Astrocyte of the cerebellum (primary cell): ENCODE measurements at regions not wholly inside any gene's neighbourhood (a gene's known extent, or its start where the extent isn't known, plus 50 kb on each side); places are given as distances from the start of the nearest gene placed in this dataset.

Source experiments
- DNase-seq: peaks from one replicate; pipeline ENCODE4 v3.0.0-alpha.2; 2011; ENCODE audit warnings: low read depth
- H3K4me3 ChIP-seq: 2 replicates; pipeline ENCODE4 v1.5.1; 2011; ENCODE audit warnings: mild to moderate bottlenecking, low read depth, low read length, moderate library complexity
- CTCF ChIP-seq: IDR thresholded peaks from 2 replicates; pipeline ENCODE4 v1.5.1; 2012; ENCODE audit warnings: low read length, low read depth, moderate library complexity, mild to moderate bottlenecking; ENCODE audit errors: missing control alignments
- in situ Hi-C: cut with HindIII; loops from 2 replicates; pipeline ENCODE4 v1.10.0; 2017; ENCODE audit warnings: low sequenced_read_pairs

GRCh38 chr20:19886661-19887288 is 128.7 kb downstream of the RIN2 start:
- no peak overlapping the region for H3K4me3 ChIP-seq
- in situ Hi-C loops = no loop called here
- peak; percentile 6 for TF ChIP-seq CTCF
- DNase-seq = no peak

GRCh38 chr20:19887556-19888268 is 129.4 kb upstream of the NAA20 start:
- in situ Hi-C loops = no loop called here
- TF ChIP-seq CTCF = no peak
- no peak overlapping the region for H3K4me3 ChIP-seq
- no peak for DNase-seq

GRCh38 chr20:19888269-19888671 is 128.9 kb upstream of the NAA20 start:
- no peak for TF ChIP-seq CTCF
- no peak for DNase-seq
- H3K4me3 ChIP-seq = no peak overlapping the region
- in situ Hi-C loops = no loop called here

GRCh38 chr20:19889011-19889953 is 127.9 kb upstream of the NAA20 start:
- no peak for TF ChIP-seq CTCF
- no peak overlapping the region for H3K4me3 ChIP-seq
- in situ Hi-C loops = no loop called here
- peak; percentile 86 for DNase-seq

- in situ Hi-C loops = no loop called here
- H3K4me3 ChIP-seq = no peak overlapping the region
- TF ChIP-seq CTCF = no peak
- no peak for DNase-seq
Observed at GRCh38 chr20:19890445-19891051, 126.6 kb upstream of the NAA20 start.

- TF ChIP-seq CTCF = no peak
- no peak for DNase-seq
- H3K4me3 ChIP-seq = no peak overlapping the region
- in situ Hi-C loops = no loop called here
Observed at GRCh38 chr20:19893356-19893755, 123.8 kb upstream of the NAA20 start.
